ENCODE measurements at regions not wholly inside any gene's neighbourhood (a gene's known extent, or its start where the extent isn't known, plus 50 kb on each side); places are given as distances from the start of the nearest gene placed in this dataset.

DNA sequence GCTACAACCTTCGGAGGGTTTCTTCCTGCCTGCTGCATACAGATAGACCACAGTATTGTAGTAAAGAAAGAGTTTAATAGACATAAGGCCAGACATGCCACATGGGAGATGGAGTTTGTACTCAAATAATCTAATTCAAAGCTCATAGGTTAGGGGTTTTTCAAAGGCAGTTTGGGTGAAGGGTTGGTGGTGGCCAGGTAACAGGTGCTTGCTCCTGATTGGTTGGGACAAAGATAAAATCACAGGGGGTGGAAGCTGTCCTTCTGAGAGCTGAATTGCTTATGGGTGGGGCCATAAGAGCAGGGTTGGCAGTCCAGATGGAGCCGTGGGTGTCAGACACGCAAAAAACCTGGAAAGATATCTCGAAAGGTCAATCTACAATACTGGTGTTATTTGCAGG, 92.3 kb upstream of the ETV3 start:
- no peaks in the 10 kb centered on the region for H3K27me3 ChIP-seq (ENCODE audit: insufficient read depth, poor library complexity, severe bottlenecking)
- TF ChIP-seq, protein P1, sequence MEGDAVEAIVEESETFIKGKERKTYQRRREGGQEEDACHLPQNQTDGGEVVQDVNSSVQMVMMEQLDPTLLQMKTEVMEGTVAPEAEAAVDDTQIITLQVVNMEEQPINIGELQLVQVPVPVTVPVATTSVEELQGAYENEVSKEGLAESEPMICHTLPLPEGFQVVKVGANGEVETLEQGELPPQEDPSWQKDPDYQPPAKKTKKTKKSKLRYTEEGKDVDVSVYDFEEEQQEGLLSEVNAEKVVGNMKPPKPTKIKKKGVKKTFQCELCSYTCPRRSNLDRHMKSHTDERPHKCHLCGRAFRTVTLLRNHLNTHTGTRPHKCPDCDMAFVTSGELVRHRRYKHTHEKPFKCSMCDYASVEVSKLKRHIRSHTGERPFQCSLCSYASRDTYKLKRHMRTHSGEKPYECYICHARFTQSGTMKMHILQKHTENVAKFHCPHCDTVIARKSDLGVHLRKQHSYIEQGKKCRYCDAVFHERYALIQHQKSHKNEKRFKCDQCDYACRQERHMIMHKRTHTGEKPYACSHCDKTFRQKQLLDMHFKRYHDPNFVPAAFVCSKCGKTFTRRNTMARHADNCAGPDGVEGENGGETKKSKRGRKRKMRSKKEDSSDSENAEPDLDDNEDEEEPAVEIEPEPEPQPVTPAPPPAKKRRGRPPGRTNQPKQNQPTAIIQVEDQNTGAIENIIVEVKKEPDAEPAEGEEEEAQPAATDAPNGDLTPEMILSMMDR (IDR thresholded peaks at IDR 0.05; ENCODE audit: poor library complexity, severe bottlenecking) = no peak
- H3K27ac ChIP-seq (ENCODE audit: poor library complexity, severe bottlenecking) = no peak overlapping the region
- H3K4me3 ChIP-seq (ENCODE audit: severe bottlenecking) = no peak overlapping the region
- DNase-seq (ENCODE audit: low spot score) (no peak), ATAC-seq (ENCODE audit: low read depth) (no peak)
- H3K36me3 ChIP-seq (ENCODE audit: low read depth) = no peaks in the 10 kb centered on the region
- H3K9me3 ChIP-seq (ENCODE audit: severe bottlenecking) = no peaks in the 10 kb centered on the region
- no peaks in the 10 kb centered on the region for H3K4me1 ChIP-seq (ENCODE audit: insufficient read depth, poor library complexity, severe bottlenecking)

GRCh38 chr1:157227700-157228099, 89.5 kb upstream of the ETV3 start:
- Histone ChIP-seq H3K36me3 (ENCODE audit: low read depth) (no peaks in the 10 kb centered on the region), H3K9me3 (ENCODE audit: severe bottlenecking) (no peaks in the 10 kb centered on the region), H3K27me3 (ENCODE audit: insufficient read depth, poor library complexity, severe bottlenecking) (peaks cover 8% of the 10 kb centered on the region), H3K27ac (ENCODE audit: poor library complexity, severe bottlenecking) (no peak overlapping the region), H3K4me3 (ENCODE audit: severe bottlenecking) (no peak overlapping the region), H3K4me1 (ENCODE audit: insufficient read depth, poor library complexity, severe bottlenecking) (no peaks in the 10 kb centered on the region)
- TF ChIP-seq, protein P1 (IDR thresholded peaks at IDR 0.05; ENCODE audit: poor library complexity, severe bottlenecking) = no peak
- DNase-seq (ENCODE audit: low spot score) (no peak), ATAC-seq (ENCODE audit: low read depth) (no peak)

GRCh38 chr1:157226739-157227138, 88.5 kb upstream of the ETV3 start:
- H3K4me3 ChIP-seq (ENCODE audit: severe bottlenecking) = no peak overlapping the region
- H3K4me1 ChIP-seq (ENCODE audit: insufficient read depth, poor library complexity, severe bottlenecking) = no peaks in the 10 kb centered on the region
- TF ChIP-seq, protein P1 (IDR thresholded peaks at IDR 0.05; ENCODE audit: poor library complexity, severe bottlenecking) = no peak
- H3K27ac ChIP-seq (ENCODE audit: poor library complexity, severe bottlenecking) = no peak overlapping the region
- no peaks in the 10 kb centered on the region for H3K9me3 ChIP-seq (ENCODE audit: severe bottlenecking)
- no peak for ATAC-seq (ENCODE audit: low read depth)
- peaks cover 15% of the 10 kb centered on the region for H3K27me3 ChIP-seq (ENCODE audit: insufficient read depth, poor library complexity, severe bottlenecking)
- no peak for DNase-seq (ENCODE audit: low spot score)
- H3K36me3 ChIP-seq (ENCODE audit: low read depth) = no peaks in the 10 kb centered on the region

DNA sequence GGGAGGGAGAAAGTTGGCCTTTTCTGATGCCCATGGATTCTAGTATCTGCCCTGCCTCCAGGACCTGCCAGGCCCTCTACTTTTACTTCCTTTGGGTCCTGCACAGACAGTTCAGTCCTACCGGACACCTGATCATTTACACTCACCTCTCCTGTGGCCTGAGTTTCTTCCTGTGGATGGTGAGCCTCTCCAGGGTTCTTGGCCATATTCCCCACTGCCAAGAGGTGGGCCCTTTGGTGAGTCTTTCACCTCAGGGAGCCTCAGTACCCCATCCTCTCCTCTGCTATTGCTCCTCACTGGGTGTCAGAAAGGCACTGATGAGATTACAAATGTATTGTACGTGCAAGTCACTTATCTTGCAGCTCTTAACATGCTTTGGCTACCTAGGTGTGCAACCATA, 81.4 kb upstream of the ETV3 start:
- Histone ChIP-seq H3K27ac (ENCODE audit: poor library complexity, severe bottlenecking) (no peak overlapping the region), H3K27me3 (ENCODE audit: insufficient read depth, poor library complexity, severe bottlenecking) (peaks cover 26% of the 10 kb centered on the region), H3K4me1 (ENCODE audit: insufficient read depth, poor library complexity, severe bottlenecking) (no peaks in the 10 kb centered on the region), H3K9me3 (ENCODE audit: severe bottlenecking) (no peaks in the 10 kb centered on the region), H3K36me3 (ENCODE audit: low read depth) (no peaks in the 10 kb centered on the region), H3K4me3 (ENCODE audit: severe bottlenecking) (no peak overlapping the region)
- TF ChIP-seq, protein P1 (IDR thresholded peaks at IDR 0.05; ENCODE audit: poor library complexity, severe bottlenecking) = no peak
- DNase-seq (ENCODE audit: low spot score) (no peak), ATAC-seq (ENCODE audit: low read depth) (no peak)

- Histone ChIP-seq H3K4me1 (ENCODE audit: insufficient read depth, poor library complexity, severe bottlenecking) (no peaks in the 10 kb centered on the region), H3K27ac (ENCODE audit: poor library complexity, severe bottlenecking) (no peak overlapping the region), H3K4me3 (ENCODE audit: severe bottlenecking) (no peak overlapping the region), H3K9me3 (ENCODE audit: severe bottlenecking) (no peaks in the 10 kb centered on the region), H3K27me3 (ENCODE audit: insufficient read depth, poor library complexity, severe bottlenecking) (peaks cover 26% of the 10 kb centered on the region), H3K36me3 (ENCODE audit: low read depth) (no peaks in the 10 kb centered on the region)
- no peak for ATAC-seq (ENCODE audit: low read depth)
- no peak for DNase-seq (ENCODE audit: low spot score)
- TF ChIP-seq, protein P1 (IDR thresholded peaks at IDR 0.05; ENCODE audit: poor library complexity, severe bottlenecking) = no peak
Measured at GRCh38 chr1:157219182-157219581, 81.0 kb upstream of the ETV3 start.

Measured in RWPE2 (cell line).